ENCODE measurements at regions not wholly inside any gene's neighbourhood (a gene's known extent, or its start where the extent isn't known, plus 50 kb on each side); places are given as distances from the start of the nearest gene placed in this dataset.

- Histone ChIP-seq H3K9me3 (ENCODE audit: control insufficient read depth in 1 of 2, insufficient read depth in 1 of 2, low read depth in 1 of 2, low read length in 2 of 2) (no peaks in the 10 kb centered on the region), H3K4me3 (replicated peaks in 1 of 2; ENCODE audit: low read depth in 1 of 2, low read length in 2 of 2) (no peak overlapping the region), H3K27me3 (ENCODE audit: insufficient read depth, low read length) (peaks cover 65% of the 10 kb centered on the region), H3K4me1 (ENCODE audit: control insufficient read depth in 1 of 2, insufficient read depth in 2 of 2, low read length in 2 of 2) (no peaks in the 10 kb centered on the region), H2AFZ (ENCODE audit: low read depth, low read length, poor library complexity, severe bottlenecking) (no peak overlapping the region), H4K20me1 (ENCODE audit: insufficient read depth) (no peaks in the 10 kb centered on the region), H3K4me2 (ENCODE audit: low read length) (no peak overlapping the region), H3K9ac (ENCODE audit: low read length) (no peak overlapping the region), H3K79me2 (ENCODE audit: insufficient read depth, low read length) (no peaks in the 10 kb centered on the region), H3K9me2 (ENCODE audit: insufficient read depth) (no peaks in the 10 kb centered on the region), H3K27ac (ENCODE audit: low read depth, low read length) (no peak overlapping the region), H3K36me3 (ENCODE audit: control insufficient read depth in 1 of 2, insufficient read depth in 2 of 2, low read length in 2 of 2) (no peaks in the 10 kb centered on the region)
- BruUV-seq (replicated peaks), result no TSS peak
- TF ChIP-seq FOSL1 (IDR thresholded peaks at IDR 0.05; ENCODE audit: low read depth), result no peak
- no peak for TF ChIP-seq RAD21 (IDR thresholded peaks at IDR 0.05; ENCODE audit: low read depth)
- TF ChIP-seq EGR1 (IDR thresholded peaks at IDR 0.05; ENCODE audit: low read depth), result no peak
- no peak for TF ChIP-seq ZFX (IDR thresholded peaks at IDR 0.05)
- TF ChIP-seq SP1 (IDR thresholded peaks at IDR 0.05; ENCODE audit: low read depth), result no peak
- TF ChIP-seq, protein P1, sequence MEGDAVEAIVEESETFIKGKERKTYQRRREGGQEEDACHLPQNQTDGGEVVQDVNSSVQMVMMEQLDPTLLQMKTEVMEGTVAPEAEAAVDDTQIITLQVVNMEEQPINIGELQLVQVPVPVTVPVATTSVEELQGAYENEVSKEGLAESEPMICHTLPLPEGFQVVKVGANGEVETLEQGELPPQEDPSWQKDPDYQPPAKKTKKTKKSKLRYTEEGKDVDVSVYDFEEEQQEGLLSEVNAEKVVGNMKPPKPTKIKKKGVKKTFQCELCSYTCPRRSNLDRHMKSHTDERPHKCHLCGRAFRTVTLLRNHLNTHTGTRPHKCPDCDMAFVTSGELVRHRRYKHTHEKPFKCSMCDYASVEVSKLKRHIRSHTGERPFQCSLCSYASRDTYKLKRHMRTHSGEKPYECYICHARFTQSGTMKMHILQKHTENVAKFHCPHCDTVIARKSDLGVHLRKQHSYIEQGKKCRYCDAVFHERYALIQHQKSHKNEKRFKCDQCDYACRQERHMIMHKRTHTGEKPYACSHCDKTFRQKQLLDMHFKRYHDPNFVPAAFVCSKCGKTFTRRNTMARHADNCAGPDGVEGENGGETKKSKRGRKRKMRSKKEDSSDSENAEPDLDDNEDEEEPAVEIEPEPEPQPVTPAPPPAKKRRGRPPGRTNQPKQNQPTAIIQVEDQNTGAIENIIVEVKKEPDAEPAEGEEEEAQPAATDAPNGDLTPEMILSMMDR (IDR thresholded peaks at IDR 0.05 in 2 of 3, conservative IDR thresholded peaks at IDR 0.05 in 1 of 3; ENCODE audit: borderline replicate concordance in 1 of 3, insufficient read depth in 1 of 3, low read depth in 2 of 3, low read length in 2 of 3), result no peak
- TF ChIP-seq EZH2 (IDR thresholded peaks at IDR 0.05), result no peak
- TF ChIP-seq POLR2AphosphoS5 (IDR thresholded peaks at IDR 0.05; ENCODE audit: low read depth, low read length), result no peak
- TF ChIP-seq JUND (IDR thresholded peaks at IDR 0.05), result no peak
- no peak for TF ChIP-seq CBX3 (IDR thresholded peaks at IDR 0.05; ENCODE audit: low read depth)
- no peak for TF ChIP-seq SIN3A (IDR thresholded peaks at IDR 0.05; ENCODE audit: low read depth)
- TF ChIP-seq ZNF274 (IDR thresholded peaks at IDR 0.05; ENCODE audit: low read depth, low read length), result no peak
- TF ChIP-seq EZH2phosphoT487 (IDR thresholded peaks at IDR 0.05; ENCODE audit: borderline replicate concordance), result no peak
- TF ChIP-seq, protein P2, sequence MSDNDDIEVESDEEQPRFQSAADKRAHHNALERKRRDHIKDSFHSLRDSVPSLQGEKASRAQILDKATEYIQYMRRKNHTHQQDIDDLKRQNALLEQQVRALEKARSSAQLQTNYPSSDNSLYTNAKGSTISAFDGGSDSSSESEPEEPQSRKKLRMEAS (IDR thresholded peaks at IDR 0.05), result no peak
- no peak for TF ChIP-seq SRF (IDR thresholded peaks at IDR 0.05; ENCODE audit: low read depth)
- TF ChIP-seq, protein P3, sequence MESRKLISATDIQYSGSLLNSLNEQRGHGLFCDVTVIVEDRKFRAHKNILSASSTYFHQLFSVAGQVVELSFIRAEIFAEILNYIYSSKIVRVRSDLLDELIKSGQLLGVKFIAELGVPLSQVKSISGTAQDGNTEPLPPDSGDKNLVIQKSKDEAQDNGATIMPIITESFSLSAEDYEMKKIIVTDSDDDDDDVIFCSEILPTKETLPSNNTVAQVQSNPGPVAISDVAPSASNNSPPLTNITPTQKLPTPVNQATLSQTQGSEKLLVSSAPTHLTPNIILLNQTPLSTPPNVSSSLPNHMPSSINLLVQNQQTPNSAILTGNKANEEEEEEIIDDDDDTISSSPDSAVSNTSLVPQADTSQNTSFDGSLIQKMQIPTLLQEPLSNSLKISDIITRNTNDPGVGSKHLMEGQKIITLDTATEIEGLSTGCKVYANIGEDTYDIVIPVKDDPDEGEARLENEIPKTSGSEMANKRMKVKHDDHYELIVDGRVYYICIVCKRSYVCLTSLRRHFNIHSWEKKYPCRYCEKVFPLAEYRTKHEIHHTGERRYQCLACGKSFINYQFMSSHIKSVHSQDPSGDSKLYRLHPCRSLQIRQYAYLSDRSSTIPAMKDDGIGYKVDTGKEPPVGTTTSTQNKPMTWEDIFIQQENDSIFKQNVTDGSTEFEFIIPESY (IDR thresholded peaks at IDR 0.05; ENCODE audit: extremely low read depth, insufficient replicate concordance, low read length), result no peak
- ChIA-PET POLR2A (no interaction called here), CTCF (no interaction called here), RAD21 (ENCODE audit: low non-redundant PET in 1 of 2, low total read pairs in 2 of 2, uncharacterized antibody in 2 of 2, unreplicated experiment in 2 of 2) (no interaction called here)
- intact Hi-C loops (cut with micrococcal nuclease), result no loop called here
- ATAC-seq (no peak), DNase-seq (ENCODE audit: low read depth, low spot score) (no peak)
Observed at GRCh38 chr1:70553567-70553956, 142.5 kb downstream of the CTH start.

Measured in HCT116 (cell line).